HFFc6 (cell line): ENCODE measurements at regions not wholly inside any gene's neighbourhood (a gene's known extent, or its start where the extent isn't known, plus 50 kb on each side); places are given as distances from the start of the nearest gene placed in this dataset.

ENCODE experiments used
- DNase-seq: peaks from one replicate; pipeline ENCODE4 v3.0.0-alpha.2; 2018
- H3K27ac Mint-ChIP-seq: 2 replicates; pipeline ENCODE4 v1.8.0; 2020; ENCODE audit warnings: mild to moderate bottlenecking, mixed read lengths
- H3K27me3 Mint-ChIP-seq: 2 replicates; pipeline ENCODE4 v1.8.0; 2021; ENCODE audit warnings: mild to moderate bottlenecking, moderate library complexity, mixed read lengths; ENCODE audit not compliant: insufficient read depth
- H3K36me3 Mint-ChIP-seq: 2 replicates; pipeline ENCODE4 v1.8.0; 2021; ENCODE audit warnings: low read depth, mixed read lengths
- H3K4me1 Mint-ChIP-seq: 2 replicates; pipeline ENCODE4 v1.8.0; 2020; ENCODE audit warnings: low read depth, mixed read lengths
- H3K4me3 Mint-ChIP-seq: 2 replicates; pipeline ENCODE4 v1.8.0; 2020; ENCODE audit warnings: mild to moderate bottlenecking, moderate library complexity, mixed read lengths
- H3K9me3 Mint-ChIP-seq: 2 replicates; pipeline ENCODE4 v1.8.0; 2020; ENCODE audit warnings: mild to moderate bottlenecking, mixed read lengths
- TF ChIP-seq, protein P1 (sequence below): fragments of 200-600 bp; sonication (generic); IDR thresholded peaks from 2 replicates; pipeline ENCODE4 v1.5.0; 2021; ENCODE audit warnings: antibody characterized with exemption, mild to moderate bottlenecking

DNA sequence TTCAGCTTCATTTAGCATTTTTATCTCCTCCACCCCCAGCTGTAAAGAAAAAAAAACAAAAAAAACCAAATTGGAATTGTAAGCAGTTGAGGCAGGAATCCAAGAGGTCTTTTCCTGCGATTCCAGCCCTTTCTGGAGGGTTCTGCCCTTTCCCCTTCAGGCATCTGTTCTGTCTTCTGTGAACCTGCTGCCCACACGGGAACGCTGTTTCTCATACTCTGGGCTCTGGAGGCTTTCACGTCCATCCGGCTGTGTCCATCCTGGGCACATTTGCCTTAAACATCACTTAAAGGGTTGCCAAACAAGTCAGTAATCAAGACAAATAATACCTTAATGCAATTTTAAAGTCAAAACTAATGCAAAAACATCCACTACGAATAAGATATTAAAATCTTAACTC, 302.8 kb upstream of the PITRM1 start:
- H3K27ac Mint-ChIP-seq: no peak overlapping the region

DNA sequence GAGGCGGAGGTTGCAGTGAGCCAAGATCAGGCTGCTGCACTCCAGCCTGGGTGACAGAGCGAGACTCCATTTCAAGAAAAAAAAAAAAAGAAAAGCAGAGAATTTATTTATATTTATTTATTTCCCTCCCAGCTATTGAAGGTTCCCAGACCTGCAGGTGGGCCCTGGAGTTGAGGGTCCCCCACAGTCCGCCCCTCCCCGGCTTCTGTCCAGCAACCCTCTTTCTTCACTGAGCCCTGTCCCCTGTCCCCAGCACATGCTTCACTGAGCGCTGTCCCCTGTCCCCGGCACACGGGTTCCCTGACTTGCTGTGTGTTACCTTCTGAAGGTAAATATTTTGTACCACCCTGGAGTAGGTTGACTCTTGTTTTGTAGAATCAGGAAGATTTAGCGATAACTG, 301.7 kb upstream of the PITRM1 start:
- Mint-ChIP-seq H3K36me3 (no peaks in the 10 kb centered on the region), H3K4me1 (peaks cover 36% of the 10 kb centered on the region), H3K4me3 (no peak overlapping the region), H3K27me3 (no peaks in the 10 kb centered on the region; the same call in none of the 2 replicates), H3K27ac (no peak overlapping the region), H3K9me3 (no peaks in the 10 kb centered on the region)
- no peak for DNase-seq
- TF ChIP-seq, protein P1, sequence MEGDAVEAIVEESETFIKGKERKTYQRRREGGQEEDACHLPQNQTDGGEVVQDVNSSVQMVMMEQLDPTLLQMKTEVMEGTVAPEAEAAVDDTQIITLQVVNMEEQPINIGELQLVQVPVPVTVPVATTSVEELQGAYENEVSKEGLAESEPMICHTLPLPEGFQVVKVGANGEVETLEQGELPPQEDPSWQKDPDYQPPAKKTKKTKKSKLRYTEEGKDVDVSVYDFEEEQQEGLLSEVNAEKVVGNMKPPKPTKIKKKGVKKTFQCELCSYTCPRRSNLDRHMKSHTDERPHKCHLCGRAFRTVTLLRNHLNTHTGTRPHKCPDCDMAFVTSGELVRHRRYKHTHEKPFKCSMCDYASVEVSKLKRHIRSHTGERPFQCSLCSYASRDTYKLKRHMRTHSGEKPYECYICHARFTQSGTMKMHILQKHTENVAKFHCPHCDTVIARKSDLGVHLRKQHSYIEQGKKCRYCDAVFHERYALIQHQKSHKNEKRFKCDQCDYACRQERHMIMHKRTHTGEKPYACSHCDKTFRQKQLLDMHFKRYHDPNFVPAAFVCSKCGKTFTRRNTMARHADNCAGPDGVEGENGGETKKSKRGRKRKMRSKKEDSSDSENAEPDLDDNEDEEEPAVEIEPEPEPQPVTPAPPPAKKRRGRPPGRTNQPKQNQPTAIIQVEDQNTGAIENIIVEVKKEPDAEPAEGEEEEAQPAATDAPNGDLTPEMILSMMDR: no peak

More for the DNA sequence above, 302.8 kb upstream of the PITRM1 start:
- TF ChIP-seq, protein P1: no peak
- H3K4me3 Mint-ChIP-seq: no peak overlapping the region
- H3K4me1 Mint-ChIP-seq: peaks cover 26% of the 10 kb centered on the region
- H3K27me3 Mint-ChIP-seq: peaks cover 7% of the 10 kb centered on the region
- DNase-seq: no peak
- H3K9me3 Mint-ChIP-seq: no peaks in the 10 kb centered on the region
- H3K36me3 Mint-ChIP-seq: no peaks in the 10 kb centered on the region

DNA sequence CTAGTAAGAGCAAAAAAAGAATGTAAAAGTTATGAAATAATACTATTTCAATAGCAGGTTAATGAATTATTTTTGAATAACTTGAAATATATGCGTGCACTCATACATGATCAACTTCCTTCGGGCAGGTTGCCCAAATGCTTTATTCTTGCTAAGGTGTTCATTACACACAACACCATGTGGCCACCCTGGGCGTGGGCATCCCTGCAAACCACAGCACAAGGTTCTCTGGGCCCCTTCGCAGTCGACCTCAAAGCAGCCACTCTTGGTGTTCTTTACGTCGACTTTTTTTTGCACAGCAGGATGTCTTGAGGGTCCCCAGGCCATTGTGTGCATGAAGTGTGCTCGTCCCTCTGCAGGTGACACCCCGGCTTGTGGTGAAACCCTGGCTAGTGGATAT, 300.7 kb upstream of the PITRM1 start:
- DNase-seq: no peak
- Mint-ChIP-seq H3K4me1 (peaks cover 46% of the 10 kb centered on the region), H3K36me3 (no peaks in the 10 kb centered on the region), H3K27ac (no peak overlapping the region), H3K27me3 (no peaks in the 10 kb centered on the region; the same call in 1 of the 2 replicates), H3K9me3 (no peaks in the 10 kb centered on the region), H3K4me3 (no peak overlapping the region)
- TF ChIP-seq, protein P1: no peak

DNA sequence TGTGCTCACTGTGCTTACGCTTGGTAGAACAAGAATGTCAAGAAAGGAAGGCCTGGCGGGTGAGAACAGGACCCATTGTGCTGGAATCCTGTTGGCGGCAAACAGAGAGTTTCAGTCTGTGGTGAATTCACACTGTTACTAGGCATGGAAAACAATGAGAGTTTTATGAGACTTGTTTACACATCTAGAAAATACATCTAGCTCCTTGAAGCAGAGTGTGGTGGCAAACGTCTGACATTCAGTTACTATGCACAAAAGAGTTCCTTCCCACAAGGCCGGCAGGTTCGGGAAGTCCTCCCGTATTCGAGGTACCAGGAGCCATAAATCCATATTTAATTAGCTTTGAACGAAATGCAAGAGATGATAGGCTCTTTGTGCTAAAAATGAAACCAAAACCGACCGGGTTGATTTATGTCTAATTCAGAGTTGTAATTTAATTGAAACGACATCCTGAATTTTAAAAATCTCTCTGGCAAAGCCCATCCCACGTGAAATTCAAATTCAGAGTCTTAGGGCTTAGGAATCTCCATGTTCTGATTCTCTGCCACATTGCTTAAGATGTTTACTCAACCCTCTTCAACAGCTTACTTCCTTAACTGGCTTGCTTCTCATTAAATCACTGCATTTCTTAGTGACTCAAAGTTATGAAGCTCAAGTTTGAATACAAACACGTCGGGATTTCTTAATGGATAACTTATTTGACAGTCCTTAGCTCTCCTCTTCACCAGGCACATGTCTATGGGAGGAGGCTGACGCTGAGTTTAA, 299.9 kb upstream of the PITRM1 start:
- no peaks in the 10 kb centered on the region for H3K9me3 Mint-ChIP-seq
- H3K4me1 Mint-ChIP-seq: peaks cover 47% of the 10 kb centered on the region
- H3K27ac Mint-ChIP-seq: peak overlapping the region; percentile 52
- H3K4me3 Mint-ChIP-seq: peak overlapping the region; percentile 79
- H3K27me3 Mint-ChIP-seq: no peaks in the 10 kb centered on the region; the same call in 1 of the 2 replicates
- TF ChIP-seq, protein P1: no peak
- H3K36me3 Mint-ChIP-seq: no peaks in the 10 kb centered on the region
- peak; percentile 15 for DNase-seq

- H3K4me3 Mint-ChIP-seq: peak overlapping the region; percentile 79; the same call in 1 of the 2 replicates
- H3K4me1 Mint-ChIP-seq: peaks cover 53% of the 10 kb centered on the region
- no peak for DNase-seq
- no peaks in the 10 kb centered on the region for H3K36me3 Mint-ChIP-seq
- H3K9me3 Mint-ChIP-seq: no peaks in the 10 kb centered on the region
- TF ChIP-seq, protein P1: no peak
- peak overlapping the region; percentile 52 for H3K27ac Mint-ChIP-seq
- H3K27me3 Mint-ChIP-seq: no peaks in the 10 kb centered on the region; the same call in 1 of the 2 replicates
These were observed 299.3 kb upstream of the PITRM1 start for GRCh38 chr10:3471927-3472286.
